ENCODE measurements at regions not wholly inside any gene's neighbourhood (a gene's known extent, or its start where the extent isn't known, plus 50 kb on each side); places are given as distances from the start of the nearest gene placed in this dataset.

DNA sequence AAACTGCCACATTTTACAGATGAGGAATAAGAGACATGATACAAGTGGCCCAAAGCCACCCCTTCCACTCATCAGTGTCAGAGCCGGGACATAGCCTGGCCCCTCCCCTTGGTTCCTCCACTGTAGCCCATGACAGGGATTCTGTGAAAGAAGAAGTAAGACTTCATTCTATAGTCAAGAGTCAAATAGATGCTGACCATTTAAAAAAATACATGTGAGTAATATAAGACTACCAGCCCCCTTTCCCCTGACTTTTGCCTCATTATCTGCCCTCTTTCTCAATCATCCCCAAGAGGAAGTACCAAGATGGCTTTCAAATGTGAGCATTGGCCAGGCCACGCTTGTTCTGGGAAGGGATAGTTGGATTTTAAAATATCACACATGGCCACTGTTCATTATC, 57.8 kb upstream of the TAB2 start:
- Mint-ChIP-seq H3K9me3 (ENCODE audit: unreplicated experiment) (peaks cover 2% of the 10 kb centered on the region), H3K27me3 (ENCODE audit: low read depth, unreplicated experiment) (no peaks in the 10 kb centered on the region), H3K27ac (ENCODE audit: unreplicated experiment) (no peak overlapping the region), H3K36me3 (ENCODE audit: low read depth, unreplicated experiment) (no peaks in the 10 kb centered on the region), H3K4me1 (ENCODE audit: low read depth, unreplicated experiment) (no peaks in the 10 kb centered on the region), H3K4me3 (ENCODE audit: unreplicated experiment) (no peak overlapping the region)
- Histone ChIP-seq H3K27me3 (ENCODE audit: insufficient read depth, low read length) (no peaks in the 10 kb centered on the region), H3K9me3 (ENCODE audit: insufficient read depth, low read depth, low read length) (no peaks in the 10 kb centered on the region), H3K9ac (ENCODE audit: low read length) (no peak overlapping the region), H3K27ac (ENCODE audit: low read depth, low read length) (no peak overlapping the region), H3K4me1 (ENCODE audit: insufficient read depth, low read length) (no peaks in the 10 kb centered on the region), H4K20me1 (ENCODE audit: insufficient read depth, low read length) (no peaks in the 10 kb centered on the region), H3K4me2 (ENCODE audit: low read length) (no peak overlapping the region), H3K36me3 (ENCODE audit: insufficient read depth, low read length) (no peaks in the 10 kb centered on the region), H3K4me3 (ENCODE audit: insufficient read depth, low read depth, low read length) (no peak overlapping the region), H3K79me2 (ENCODE audit: insufficient read depth, low read length) (no peaks in the 10 kb centered on the region), H2AFZ (ENCODE audit: low read depth, low read length) (no peak overlapping the region)
- DNase-seq (ENCODE audit: low read depth), result no peak
- FAIRE-seq, result no peak
- TF ChIP-seq EZH2 (IDR thresholded peaks at IDR 0.05; ENCODE audit: insufficient read depth, low read length), result no peak
- TF ChIP-seq, protein P1, sequence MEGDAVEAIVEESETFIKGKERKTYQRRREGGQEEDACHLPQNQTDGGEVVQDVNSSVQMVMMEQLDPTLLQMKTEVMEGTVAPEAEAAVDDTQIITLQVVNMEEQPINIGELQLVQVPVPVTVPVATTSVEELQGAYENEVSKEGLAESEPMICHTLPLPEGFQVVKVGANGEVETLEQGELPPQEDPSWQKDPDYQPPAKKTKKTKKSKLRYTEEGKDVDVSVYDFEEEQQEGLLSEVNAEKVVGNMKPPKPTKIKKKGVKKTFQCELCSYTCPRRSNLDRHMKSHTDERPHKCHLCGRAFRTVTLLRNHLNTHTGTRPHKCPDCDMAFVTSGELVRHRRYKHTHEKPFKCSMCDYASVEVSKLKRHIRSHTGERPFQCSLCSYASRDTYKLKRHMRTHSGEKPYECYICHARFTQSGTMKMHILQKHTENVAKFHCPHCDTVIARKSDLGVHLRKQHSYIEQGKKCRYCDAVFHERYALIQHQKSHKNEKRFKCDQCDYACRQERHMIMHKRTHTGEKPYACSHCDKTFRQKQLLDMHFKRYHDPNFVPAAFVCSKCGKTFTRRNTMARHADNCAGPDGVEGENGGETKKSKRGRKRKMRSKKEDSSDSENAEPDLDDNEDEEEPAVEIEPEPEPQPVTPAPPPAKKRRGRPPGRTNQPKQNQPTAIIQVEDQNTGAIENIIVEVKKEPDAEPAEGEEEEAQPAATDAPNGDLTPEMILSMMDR (IDR thresholded peaks at IDR 0.05; ENCODE audit: insufficient read depth, low read depth, low read length), result no peak

DNA sequence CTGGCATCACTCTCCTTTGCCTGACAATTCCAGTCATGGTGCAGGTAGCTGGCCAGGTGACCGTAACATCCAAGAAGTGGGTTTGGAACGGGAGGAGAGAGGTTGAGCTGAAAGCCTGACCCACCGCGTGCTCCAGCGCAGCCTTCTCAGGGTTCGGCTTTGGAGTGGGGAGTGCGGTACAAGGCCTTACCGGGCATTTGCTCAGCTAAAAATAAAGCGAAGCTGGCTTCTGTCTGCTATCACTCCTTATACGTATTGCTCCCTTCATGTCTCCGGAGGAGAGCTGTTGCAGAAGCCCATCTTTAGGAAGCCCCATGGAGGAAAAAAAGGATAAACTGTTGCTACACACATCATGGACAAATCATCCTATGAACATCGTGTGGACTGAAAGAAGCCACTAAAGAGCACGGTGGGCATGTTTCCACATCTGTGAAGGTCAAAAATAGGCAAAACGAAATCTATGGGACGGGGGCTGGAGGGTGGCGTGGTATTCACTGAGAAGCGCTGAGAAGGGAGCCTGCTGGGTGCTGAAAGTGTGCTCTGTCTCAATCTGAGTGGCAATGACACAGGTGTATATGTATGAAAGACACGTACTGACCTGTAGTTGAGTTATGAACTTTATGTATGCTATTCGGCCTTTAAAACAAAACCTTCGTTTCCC, 57.2 kb upstream of the TAB2 start:
- Mint-ChIP-seq H3K27ac (ENCODE audit: unreplicated experiment) (no peak overlapping the region), H3K4me3 (ENCODE audit: unreplicated experiment) (no peak overlapping the region), H3K9me3 (ENCODE audit: unreplicated experiment) (peaks cover 2% of the 10 kb centered on the region), H3K4me1 (ENCODE audit: low read depth, unreplicated experiment) (no peaks in the 10 kb centered on the region), H3K36me3 (ENCODE audit: low read depth, unreplicated experiment) (no peaks in the 10 kb centered on the region), H3K27me3 (ENCODE audit: low read depth, unreplicated experiment) (peaks cover 2% of the 10 kb centered on the region)
- TF ChIP-seq, protein P1 (IDR thresholded peaks at IDR 0.05; ENCODE audit: insufficient read depth, low read depth, low read length), result no peak
- no peak for TF ChIP-seq EZH2 (IDR thresholded peaks at IDR 0.05; ENCODE audit: insufficient read depth, low read length)
- Histone ChIP-seq H4K20me1 (ENCODE audit: insufficient read depth, low read length) (no peaks in the 10 kb centered on the region), H3K4me3 (ENCODE audit: insufficient read depth, low read depth, low read length) (no peak overlapping the region), H3K9ac (ENCODE audit: low read length) (no peak overlapping the region), H3K36me3 (ENCODE audit: insufficient read depth, low read length) (no peaks in the 10 kb centered on the region), H3K9me3 (ENCODE audit: insufficient read depth, low read depth, low read length) (no peaks in the 10 kb centered on the region), H3K27me3 (ENCODE audit: insufficient read depth, low read length) (no peaks in the 10 kb centered on the region), H3K4me1 (ENCODE audit: insufficient read depth, low read length) (no peaks in the 10 kb centered on the region), H3K79me2 (ENCODE audit: insufficient read depth, low read length) (no peaks in the 10 kb centered on the region), H2AFZ (ENCODE audit: low read depth, low read length) (no peak overlapping the region), H3K27ac (ENCODE audit: low read depth, low read length) (no peak overlapping the region), H3K4me2 (ENCODE audit: low read length) (no peak overlapping the region)
- no peak for DNase-seq (ENCODE audit: low read depth)
- no peak for FAIRE-seq

DNA sequence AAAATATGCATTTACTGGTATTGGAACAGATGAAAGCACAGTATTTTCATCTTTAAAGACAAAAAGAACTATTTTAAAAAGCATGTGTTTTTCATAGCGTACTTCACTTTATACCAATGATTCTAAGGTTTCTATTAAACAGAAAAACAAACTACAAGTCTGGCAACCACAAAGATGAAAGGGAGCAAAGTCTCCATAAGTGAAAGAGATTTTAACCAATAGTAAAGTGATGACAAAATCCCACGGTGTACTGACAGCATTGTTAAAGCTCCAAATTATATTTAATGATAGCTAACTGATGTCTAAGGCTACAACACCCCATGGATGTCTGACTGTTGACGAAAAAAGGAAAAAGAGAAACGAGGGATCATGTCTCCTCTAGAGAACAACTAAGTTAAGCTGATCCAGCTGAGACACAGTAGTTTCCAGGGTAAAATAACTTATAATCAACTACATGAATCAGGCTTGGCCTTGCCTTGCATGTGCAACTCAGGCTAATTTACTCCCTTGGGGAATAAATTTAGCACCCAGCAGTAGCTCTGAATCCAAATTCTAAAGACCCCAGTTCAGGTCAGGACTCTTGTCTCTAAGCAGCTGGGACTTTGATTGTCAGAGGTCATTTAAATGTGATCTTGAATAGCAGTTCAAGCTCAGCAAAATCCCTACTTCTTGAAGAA, 56.0 kb upstream of the TAB2 start:
- no peaks in the 10 kb centered on the region for H3K36me3 Mint-ChIP-seq (ENCODE audit: low read depth, unreplicated experiment)
- H3K9ac ChIP-seq (ENCODE audit: low read length), result no peak overlapping the region
- TF ChIP-seq, protein P1 (IDR thresholded peaks at IDR 0.05; ENCODE audit: insufficient read depth, low read depth, low read length), result no peak
- no peak for TF ChIP-seq EZH2 (IDR thresholded peaks at IDR 0.05; ENCODE audit: insufficient read depth, low read length)
- H3K27ac Mint-ChIP-seq (ENCODE audit: unreplicated experiment), result no peak overlapping the region
- no peak for DNase-seq (ENCODE audit: low read depth)
- H3K4me3 Mint-ChIP-seq (ENCODE audit: unreplicated experiment), result no peak overlapping the region
- H3K4me1 ChIP-seq (ENCODE audit: insufficient read depth, low read length), result no peaks in the 10 kb centered on the region
- no peaks in the 10 kb centered on the region for H3K9me3 ChIP-seq (ENCODE audit: insufficient read depth, low read depth, low read length)
- no peak overlapping the region for H2AFZ ChIP-seq (ENCODE audit: low read depth, low read length)
- FAIRE-seq, result no peak
- H3K9me3 Mint-ChIP-seq (ENCODE audit: unreplicated experiment), result peaks cover 2% of the 10 kb centered on the region
- no peaks in the 10 kb centered on the region for H3K4me1 Mint-ChIP-seq (ENCODE audit: low read depth, unreplicated experiment)
- H3K36me3 ChIP-seq (ENCODE audit: insufficient read depth, low read length), result no peaks in the 10 kb centered on the region
- no peaks in the 10 kb centered on the region for H4K20me1 ChIP-seq (ENCODE audit: insufficient read depth, low read length)
- peaks cover 4% of the 10 kb centered on the region for H3K27me3 ChIP-seq (ENCODE audit: insufficient read depth, low read length)
- H3K27me3 Mint-ChIP-seq (ENCODE audit: low read depth, unreplicated experiment), result peaks cover 4% of the 10 kb centered on the region
- no peak overlapping the region for H3K4me3 ChIP-seq (ENCODE audit: insufficient read depth, low read depth, low read length)
- no peaks in the 10 kb centered on the region for H3K79me2 ChIP-seq (ENCODE audit: insufficient read depth, low read length)
- H3K27ac ChIP-seq (ENCODE audit: low read depth, low read length), result no peak overlapping the region
- H3K4me2 ChIP-seq (ENCODE audit: low read length), result no peak overlapping the region

Measured in astrocyte (in vitro differentiated cells and primary cell).